Mesothelial cell of epicardium (in vitro differentiated cells): ENCODE measurements at regions not wholly inside any gene's neighbourhood (a gene's known extent, or its start where the extent isn't known, plus 50 kb on each side); places are given as distances from the start of the nearest gene placed in this dataset.

Experiments used
- DNase-seq, 2 experiments: peaks; one replicate each; pipeline ENCODE4 v3.0.0; 2021; ENCODE audit warnings: low spot score in 2 of 2; ENCODE audit not compliant: unreplicated experiment in 2 of 2
- H3K27ac Mint-ChIP-seq: 2 replicates; pipeline ENCODE4 v1.8.0; 2021; ENCODE audit warnings: mixed read lengths
- H3K27me3 Mint-ChIP-seq: 2 replicates; pipeline ENCODE4 v1.8.0; 2021; ENCODE audit warnings: low read depth, mixed read lengths
- H3K36me3 Mint-ChIP-seq: 2 replicates; pipeline ENCODE4 v1.8.0; 2021; ENCODE audit warnings: mixed read lengths
- H3K4me1 Mint-ChIP-seq: 2 replicates; pipeline ENCODE4 v1.8.0; 2021; ENCODE audit warnings: mixed read lengths
- H3K4me3 Mint-ChIP-seq: 2 replicates; pipeline ENCODE4 v1.8.0; 2021; ENCODE audit warnings: mild to moderate bottlenecking, moderate library complexity, mixed read lengths
- H3K9me3 Mint-ChIP-seq: 2 replicates; pipeline ENCODE4 v1.8.0; 2021; ENCODE audit warnings: mixed read lengths
- TF ChIP-seq, protein P1 (sequence below): fragments of 200-600 bp; sonication (generic); IDR thresholded peaks from one replicate; pipeline ENCODE4 v1.5.0; 2021; ENCODE audit warnings: antibody characterized with exemption; ENCODE audit not compliant: unreplicated experiment

DNA sequence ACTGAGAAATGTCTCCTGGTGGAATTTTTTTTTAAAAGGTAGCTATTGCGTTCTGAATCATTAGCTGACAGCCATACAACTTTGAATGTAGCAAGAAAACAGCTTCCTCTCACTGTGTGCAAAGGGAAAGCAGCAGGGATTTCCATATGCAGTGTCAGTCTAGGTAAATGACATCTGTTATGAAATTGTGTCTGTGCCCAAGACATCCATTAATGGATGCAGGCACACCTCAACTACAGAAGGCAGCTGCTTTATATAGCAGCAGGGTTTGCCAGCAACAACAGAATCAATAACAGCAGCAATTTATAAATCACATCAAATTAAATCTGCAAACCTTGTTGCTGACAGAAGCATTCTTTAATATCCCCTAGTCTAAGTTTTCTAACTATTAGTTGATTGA lies 745.3 kb upstream of the RAG2 start:
- Mint-ChIP-seq H3K27ac (no peak overlapping the region), H3K4me3 (no peak overlapping the region), H3K36me3 (no peaks in the 10 kb centered on the region), H3K9me3 (no peaks in the 10 kb centered on the region), H3K4me1 (no peaks in the 10 kb centered on the region), H3K27me3 (no peaks in the 10 kb centered on the region)
- TF ChIP-seq, protein P1, sequence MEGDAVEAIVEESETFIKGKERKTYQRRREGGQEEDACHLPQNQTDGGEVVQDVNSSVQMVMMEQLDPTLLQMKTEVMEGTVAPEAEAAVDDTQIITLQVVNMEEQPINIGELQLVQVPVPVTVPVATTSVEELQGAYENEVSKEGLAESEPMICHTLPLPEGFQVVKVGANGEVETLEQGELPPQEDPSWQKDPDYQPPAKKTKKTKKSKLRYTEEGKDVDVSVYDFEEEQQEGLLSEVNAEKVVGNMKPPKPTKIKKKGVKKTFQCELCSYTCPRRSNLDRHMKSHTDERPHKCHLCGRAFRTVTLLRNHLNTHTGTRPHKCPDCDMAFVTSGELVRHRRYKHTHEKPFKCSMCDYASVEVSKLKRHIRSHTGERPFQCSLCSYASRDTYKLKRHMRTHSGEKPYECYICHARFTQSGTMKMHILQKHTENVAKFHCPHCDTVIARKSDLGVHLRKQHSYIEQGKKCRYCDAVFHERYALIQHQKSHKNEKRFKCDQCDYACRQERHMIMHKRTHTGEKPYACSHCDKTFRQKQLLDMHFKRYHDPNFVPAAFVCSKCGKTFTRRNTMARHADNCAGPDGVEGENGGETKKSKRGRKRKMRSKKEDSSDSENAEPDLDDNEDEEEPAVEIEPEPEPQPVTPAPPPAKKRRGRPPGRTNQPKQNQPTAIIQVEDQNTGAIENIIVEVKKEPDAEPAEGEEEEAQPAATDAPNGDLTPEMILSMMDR: no peak
- no peak for DNase-seq

DNA sequence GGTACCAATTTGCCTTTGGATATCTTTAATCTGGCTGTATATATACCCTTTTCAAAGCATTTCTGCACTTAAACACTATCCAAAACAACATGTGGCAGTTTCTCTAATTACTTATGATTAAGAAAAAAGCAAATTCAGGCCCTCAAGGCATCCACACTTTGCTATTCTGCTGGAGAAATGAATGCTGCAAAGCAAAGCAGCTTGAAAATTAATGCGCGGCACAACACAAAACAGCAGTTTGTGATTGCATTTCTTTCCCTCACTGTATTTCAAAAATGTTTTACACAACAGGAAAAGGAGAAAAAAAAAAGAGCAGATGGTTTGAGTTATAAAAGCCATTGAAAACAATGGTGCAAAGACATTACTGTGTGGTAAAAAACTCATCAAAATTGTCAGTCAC lies 738.4 kb upstream of the RAG2 start:
- H3K4me3 Mint-ChIP-seq: no peak overlapping the region
- H3K9me3 Mint-ChIP-seq: no peaks in the 10 kb centered on the region
- H3K27me3 Mint-ChIP-seq: peaks cover 2% of the 10 kb centered on the region
- TF ChIP-seq, protein P1: no peak
- no peak for DNase-seq
- no peaks in the 10 kb centered on the region for H3K36me3 Mint-ChIP-seq
- H3K4me1 Mint-ChIP-seq: no peaks in the 10 kb centered on the region
- no peak overlapping the region for H3K27ac Mint-ChIP-seq

DNA sequence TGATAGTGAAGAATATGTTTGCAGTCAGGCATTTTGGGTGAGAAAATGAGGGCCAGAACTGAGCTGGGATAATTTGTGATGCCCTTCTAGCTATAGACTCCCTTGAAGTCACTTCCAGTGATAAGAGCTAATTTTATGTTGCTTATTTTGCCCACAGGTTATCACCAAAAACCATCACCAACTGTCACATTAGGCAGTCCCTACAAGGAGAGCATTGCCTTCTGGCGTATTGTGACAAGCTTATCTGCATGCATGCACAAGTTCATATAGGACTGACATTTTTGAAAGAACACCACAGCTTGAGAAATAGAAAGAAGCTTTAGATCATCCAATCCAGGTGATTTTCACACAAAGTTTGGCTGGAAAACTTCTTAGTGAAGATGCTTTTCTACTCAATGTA lies 735.3 kb upstream of the RAG2 start:
- TF ChIP-seq, protein P1: no peak
- Mint-ChIP-seq H3K4me3 (no peak overlapping the region), H3K36me3 (no peaks in the 10 kb centered on the region), H3K9me3 (peaks cover 16% of the 10 kb centered on the region), H3K27ac (no peak overlapping the region), H3K27me3 (peaks cover 2% of the 10 kb centered on the region), H3K4me1 (no peaks in the 10 kb centered on the region)
- DNase-seq: no peak

DNA sequence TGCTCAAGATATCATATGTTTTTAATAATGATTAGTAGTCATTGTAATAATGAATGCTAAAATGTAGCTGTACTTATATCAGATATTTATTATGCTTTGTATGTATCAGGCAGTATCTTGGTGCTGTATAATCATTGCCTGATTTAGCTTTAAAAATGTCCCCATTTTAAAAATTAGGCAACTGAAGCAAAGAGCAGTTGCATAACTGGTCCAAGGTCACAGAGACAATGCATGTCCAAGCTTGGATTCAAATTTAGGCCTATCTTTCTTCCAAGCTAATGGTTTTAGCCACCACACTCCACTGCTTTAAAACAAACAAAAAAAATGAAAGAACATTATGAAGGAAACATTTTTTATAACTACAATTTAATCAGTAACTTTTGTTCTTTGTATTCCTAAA lies 725.8 kb upstream of the RAG2 start:
- no peak overlapping the region for H3K27ac Mint-ChIP-seq
- H3K9me3 Mint-ChIP-seq: peaks cover 4% of the 10 kb centered on the region
- no peaks in the 10 kb centered on the region for H3K27me3 Mint-ChIP-seq
- H3K4me3 Mint-ChIP-seq: no peak overlapping the region
- DNase-seq: no peak
- TF ChIP-seq, protein P1: no peak
- H3K4me1 Mint-ChIP-seq: peaks cover 3% of the 10 kb centered on the region
- no peaks in the 10 kb centered on the region for H3K36me3 Mint-ChIP-seq

DNA sequence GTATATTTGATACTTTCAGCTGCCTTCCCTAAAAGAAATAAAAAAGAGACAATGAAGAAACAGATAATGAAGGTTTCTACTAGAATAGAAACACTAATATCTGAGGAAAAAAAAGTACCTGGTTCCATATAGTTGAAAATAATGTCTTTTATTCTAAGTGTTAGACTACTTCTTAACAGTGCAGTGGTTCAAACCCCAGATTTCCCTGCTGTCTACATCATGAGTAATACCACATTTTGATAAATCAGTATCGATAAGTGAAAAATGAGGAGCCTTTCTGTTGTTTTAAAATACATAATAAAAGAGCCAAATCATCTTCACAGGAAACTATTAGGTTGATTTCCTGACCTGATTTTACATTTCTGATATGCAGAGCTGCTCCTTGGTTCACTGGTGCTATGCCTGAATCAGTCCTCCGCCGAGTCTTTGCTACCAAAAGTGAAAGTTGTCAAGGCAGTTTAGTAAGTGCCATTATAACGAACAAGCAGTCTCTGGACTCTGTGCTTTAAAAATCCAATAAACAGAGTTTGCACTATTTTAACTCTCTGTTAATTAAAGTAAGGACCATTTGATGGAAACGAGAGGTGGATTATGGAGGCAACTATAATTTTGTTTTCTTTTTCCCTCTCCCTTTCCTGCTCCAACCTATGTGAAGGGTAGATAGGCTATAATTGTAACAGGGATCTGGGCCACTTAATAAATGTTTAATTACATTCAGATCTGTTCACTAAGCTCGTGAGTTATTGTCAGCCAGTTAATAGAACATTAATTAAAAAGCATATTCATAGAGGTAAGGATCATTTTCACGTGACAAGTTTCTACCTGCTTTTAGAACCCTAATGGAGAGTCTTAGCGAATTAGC lies 724.5 kb upstream of the RAG2 start:
- Mint-ChIP-seq H3K4me1 (peaks cover 3% of the 10 kb centered on the region), H3K9me3 (no peaks in the 10 kb centered on the region), H3K27me3 (no peaks in the 10 kb centered on the region), H3K27ac (no peak overlapping the region), H3K36me3 (no peaks in the 10 kb centered on the region), H3K4me3 (no peak overlapping the region)
- TF ChIP-seq, protein P1: no peak
- no peak for DNase-seq
